ENCODE measurements at regions not wholly inside any gene's neighbourhood (a gene's known extent, or its start where the extent isn't known, plus 50 kb on each side); places are given as distances from the start of the nearest gene placed in this dataset.

DNA sequence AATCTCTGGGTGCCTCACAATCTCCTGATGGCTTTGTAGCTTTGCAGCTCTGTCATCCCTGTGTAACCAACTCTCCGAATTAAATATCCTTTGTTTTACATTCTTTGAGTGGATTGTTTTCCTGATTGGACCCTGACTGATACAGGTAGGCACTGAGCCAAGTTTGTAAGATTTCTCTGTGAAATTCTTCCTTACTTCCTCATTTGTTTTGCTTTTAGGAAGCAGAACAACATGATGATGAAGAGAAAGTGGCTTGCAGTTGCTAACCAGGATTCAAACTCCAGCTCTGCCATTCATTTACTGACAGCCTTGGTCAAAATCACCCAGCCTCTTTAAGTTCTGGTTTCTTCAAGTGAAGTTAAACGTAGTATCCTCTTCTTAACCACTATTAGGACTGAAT lies 452.3 kb downstream of the OMA1 start:
- H3K4me3 ChIP-seq (replicated peaks in 1 of 4; ENCODE audit: control extremely low read depth in 1 of 4, insufficient read depth in 1 of 4, low read depth in 3 of 4, low read length in 4 of 4): no peak overlapping the region
- H2AFZ ChIP-seq (ENCODE audit: low read length): no peak overlapping the region
- DNase-seq (ENCODE audit: low read depth in 2 of 2): no peak
- no peaks in the 10 kb centered on the region for H4K20me1 ChIP-seq (ENCODE audit: control insufficient read depth, extremely low read depth, insufficient read depth, low read length)
- H3K36me3 ChIP-seq (ENCODE audit: control insufficient read depth, insufficient read depth, low read length): no peaks in the 10 kb centered on the region
- no peaks in the 10 kb centered on the region for H3K4me1 ChIP-seq (ENCODE audit: control insufficient read depth, extremely low read depth, insufficient read depth, low read length)
- no peaks in the 10 kb centered on the region for H3K27me3 ChIP-seq (ENCODE audit: control insufficient read depth, insufficient read depth, low read length)
- H3K9me3 ChIP-seq (ENCODE audit: control insufficient read depth, insufficient read depth, low read depth, low read length): no peaks in the 10 kb centered on the region
- TF ChIP-seq EZH2 (IDR thresholded peaks at IDR 0.05; ENCODE audit: low read length, missing control alignments): no peak
- TF ChIP-seq, protein P1, sequence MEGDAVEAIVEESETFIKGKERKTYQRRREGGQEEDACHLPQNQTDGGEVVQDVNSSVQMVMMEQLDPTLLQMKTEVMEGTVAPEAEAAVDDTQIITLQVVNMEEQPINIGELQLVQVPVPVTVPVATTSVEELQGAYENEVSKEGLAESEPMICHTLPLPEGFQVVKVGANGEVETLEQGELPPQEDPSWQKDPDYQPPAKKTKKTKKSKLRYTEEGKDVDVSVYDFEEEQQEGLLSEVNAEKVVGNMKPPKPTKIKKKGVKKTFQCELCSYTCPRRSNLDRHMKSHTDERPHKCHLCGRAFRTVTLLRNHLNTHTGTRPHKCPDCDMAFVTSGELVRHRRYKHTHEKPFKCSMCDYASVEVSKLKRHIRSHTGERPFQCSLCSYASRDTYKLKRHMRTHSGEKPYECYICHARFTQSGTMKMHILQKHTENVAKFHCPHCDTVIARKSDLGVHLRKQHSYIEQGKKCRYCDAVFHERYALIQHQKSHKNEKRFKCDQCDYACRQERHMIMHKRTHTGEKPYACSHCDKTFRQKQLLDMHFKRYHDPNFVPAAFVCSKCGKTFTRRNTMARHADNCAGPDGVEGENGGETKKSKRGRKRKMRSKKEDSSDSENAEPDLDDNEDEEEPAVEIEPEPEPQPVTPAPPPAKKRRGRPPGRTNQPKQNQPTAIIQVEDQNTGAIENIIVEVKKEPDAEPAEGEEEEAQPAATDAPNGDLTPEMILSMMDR (conservative IDR thresholded peaks at IDR 0.05 in 1 of 2, IDR thresholded peaks at IDR 0.05 in 1 of 2; ENCODE audit: low read depth in 1 of 2, low read length in 2 of 2): no peak
- no peak overlapping the region for H3K9ac ChIP-seq (ENCODE audit: insufficient read depth, low read length)
- H3K27ac ChIP-seq (ENCODE audit: insufficient read depth, low read length): no peak overlapping the region
- H3K4me2 ChIP-seq (ENCODE audit: extremely low read depth, insufficient read depth, low read length): no peak overlapping the region
- no peaks in the 10 kb centered on the region for H3K79me2 ChIP-seq (ENCODE audit: control insufficient read depth, insufficient read depth, low read length)

DNA sequence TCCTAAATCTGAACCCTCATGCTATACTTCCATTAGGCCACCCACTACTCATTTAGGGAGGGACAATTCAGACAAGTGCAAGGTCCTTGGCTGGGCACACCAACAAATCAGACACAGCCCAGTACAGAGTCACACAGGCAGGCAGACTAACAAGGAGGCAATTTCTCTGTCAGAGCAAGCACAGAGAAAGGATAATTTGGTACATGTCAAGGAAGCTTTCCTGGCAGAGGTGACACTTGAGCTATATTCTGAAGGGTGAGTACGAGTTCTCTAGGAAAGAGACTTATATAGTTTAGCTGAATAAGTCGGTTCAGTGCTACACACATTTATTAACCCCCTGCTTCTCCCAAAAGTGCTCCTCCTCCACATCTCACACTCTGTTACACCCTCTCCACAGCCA lies 455.9 kb downstream of the OMA1 start:
- Histone ChIP-seq H3K4me3 (replicated peaks in 1 of 4; ENCODE audit: control extremely low read depth in 1 of 4, insufficient read depth in 1 of 4, low read depth in 3 of 4, low read length in 4 of 4) (no peak overlapping the region), H3K36me3 (ENCODE audit: control insufficient read depth, insufficient read depth, low read length) (no peaks in the 10 kb centered on the region), H3K9ac (ENCODE audit: insufficient read depth, low read length) (no peak overlapping the region), H3K9me3 (ENCODE audit: control insufficient read depth, insufficient read depth, low read depth, low read length) (no peaks in the 10 kb centered on the region), H3K4me1 (ENCODE audit: control insufficient read depth, extremely low read depth, insufficient read depth, low read length) (no peaks in the 10 kb centered on the region), H2AFZ (ENCODE audit: low read length) (no peak overlapping the region), H3K27me3 (ENCODE audit: control insufficient read depth, insufficient read depth, low read length) (no peaks in the 10 kb centered on the region), H4K20me1 (ENCODE audit: control insufficient read depth, extremely low read depth, insufficient read depth, low read length) (no peaks in the 10 kb centered on the region), H3K27ac (ENCODE audit: insufficient read depth, low read length) (no peak overlapping the region), H3K79me2 (ENCODE audit: control insufficient read depth, insufficient read depth, low read length) (no peaks in the 10 kb centered on the region), H3K4me2 (ENCODE audit: extremely low read depth, insufficient read depth, low read length) (no peak overlapping the region)
- DNase-seq (ENCODE audit: low read depth in 2 of 2): no peak
- TF ChIP-seq, protein P1 (conservative IDR thresholded peaks at IDR 0.05 in 1 of 2, IDR thresholded peaks at IDR 0.05 in 1 of 2; ENCODE audit: low read depth in 1 of 2, low read length in 2 of 2): no peak
- no peak for TF ChIP-seq EZH2 (IDR thresholded peaks at IDR 0.05; ENCODE audit: low read length, missing control alignments)

DNA sequence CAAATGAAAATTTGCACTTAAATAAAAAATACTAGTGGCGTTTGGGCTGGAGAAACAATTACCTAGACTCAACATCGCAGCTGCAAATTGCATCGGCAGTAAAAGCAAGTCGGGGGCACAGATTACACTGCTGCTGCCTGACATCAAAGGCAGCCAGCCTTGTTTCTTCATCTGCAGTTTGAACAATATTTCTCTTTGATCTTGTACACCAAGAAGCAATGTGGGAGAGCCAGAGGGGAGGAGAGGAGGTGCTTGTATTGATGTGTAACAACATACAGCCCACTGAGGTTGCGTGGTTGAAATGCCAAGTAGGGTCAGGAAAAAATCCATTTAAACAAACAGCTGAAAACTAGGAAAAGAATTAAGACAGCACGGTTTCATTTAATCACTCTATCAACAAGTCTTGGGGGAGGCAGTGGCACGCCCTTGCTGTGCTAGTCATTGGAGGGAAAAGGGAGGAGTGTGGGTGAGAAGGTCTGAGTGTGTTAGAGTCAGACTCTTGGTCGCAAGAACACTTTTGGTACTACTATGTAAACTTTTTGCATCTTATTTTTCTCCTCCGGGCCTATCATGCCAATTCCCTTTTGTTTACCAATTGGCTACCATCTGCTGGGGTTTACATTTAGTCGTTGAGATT lies 456.5 kb downstream of the OMA1 start:
- H3K4me3 ChIP-seq (replicated peaks in 1 of 4; ENCODE audit: control extremely low read depth in 1 of 4, insufficient read depth in 1 of 4, low read depth in 3 of 4, low read length in 4 of 4): no peak overlapping the region
- no peak for DNase-seq (ENCODE audit: low read depth in 2 of 2)
- no peaks in the 10 kb centered on the region for H4K20me1 ChIP-seq (ENCODE audit: control insufficient read depth, extremely low read depth, insufficient read depth, low read length)
- TF ChIP-seq, protein P1 (conservative IDR thresholded peaks at IDR 0.05 in 1 of 2, IDR thresholded peaks at IDR 0.05 in 1 of 2; ENCODE audit: low read depth in 1 of 2, low read length in 2 of 2): no peak
- TF ChIP-seq EZH2 (IDR thresholded peaks at IDR 0.05; ENCODE audit: low read length, missing control alignments): no peak
- H3K27ac ChIP-seq (ENCODE audit: insufficient read depth, low read length): no peak overlapping the region
- H3K4me2 ChIP-seq (ENCODE audit: extremely low read depth, insufficient read depth, low read length): no peak overlapping the region
- H3K9ac ChIP-seq (ENCODE audit: insufficient read depth, low read length): no peak overlapping the region
- H3K4me1 ChIP-seq (ENCODE audit: control insufficient read depth, extremely low read depth, insufficient read depth, low read length): no peaks in the 10 kb centered on the region
- no peaks in the 10 kb centered on the region for H3K36me3 ChIP-seq (ENCODE audit: control insufficient read depth, insufficient read depth, low read length)
- no peaks in the 10 kb centered on the region for H3K9me3 ChIP-seq (ENCODE audit: control insufficient read depth, insufficient read depth, low read depth, low read length)
- H3K79me2 ChIP-seq (ENCODE audit: control insufficient read depth, insufficient read depth, low read length): no peaks in the 10 kb centered on the region
- no peaks in the 10 kb centered on the region for H3K27me3 ChIP-seq (ENCODE audit: control insufficient read depth, insufficient read depth, low read length)
- no peak overlapping the region for H2AFZ ChIP-seq (ENCODE audit: low read length)
